ENCODE measurements at regions not wholly inside any gene's neighbourhood (a gene's known extent, or its start where the extent isn't known, plus 50 kb on each side); places are given as distances from the start of the nearest gene placed in this dataset.
A peak's percentile ranks its signal among the peaks of the same experiment; 100 is the strongest.

GRCh38 chr3:83913381-83913780 lies 1045.4 kb upstream of the CADM2 start:
- H3K27ac Mint-ChIP-seq (ENCODE audit: unreplicated experiment) = no peak overlapping the region
- Histone ChIP-seq H3K27ac (ENCODE audit: low read depth, low read length) (no peak overlapping the region), H3K4me3 (ENCODE audit: insufficient read depth, low read depth, low read length) (no peak overlapping the region), H2AFZ (ENCODE audit: low read depth, low read length) (no peak overlapping the region), H3K9ac (ENCODE audit: low read length) (no peak overlapping the region), H3K4me2 (ENCODE audit: low read length) (no peak overlapping the region), H3K4me1 (ENCODE audit: insufficient read depth, low read length) (no peaks in the 10 kb centered on the region), H3K79me2 (ENCODE audit: insufficient read depth, low read length) (no peaks in the 10 kb centered on the region), H4K20me1 (ENCODE audit: insufficient read depth, low read length) (no peaks in the 10 kb centered on the region), H3K36me3 (ENCODE audit: insufficient read depth, low read length) (no peaks in the 10 kb centered on the region), H3K9me3 (ENCODE audit: insufficient read depth, low read depth, low read length) (no peaks in the 10 kb centered on the region), H3K27me3 (ENCODE audit: insufficient read depth, low read length) (no peaks in the 10 kb centered on the region)
- no peak for DNase-seq (ENCODE audit: low read depth)
- no peaks in the 10 kb centered on the region for H3K27me3 Mint-ChIP-seq (ENCODE audit: low read depth, unreplicated experiment)
- no peaks in the 10 kb centered on the region for H3K4me1 Mint-ChIP-seq (ENCODE audit: low read depth, unreplicated experiment)
- no peaks in the 10 kb centered on the region for H3K9me3 Mint-ChIP-seq (ENCODE audit: unreplicated experiment)
- TF ChIP-seq EZH2 (IDR thresholded peaks at IDR 0.05; ENCODE audit: insufficient read depth, low read length) (no peak), CTCF (IDR thresholded peaks at IDR 0.05; ENCODE audit: insufficient read depth, low read depth, low read length) (no peak)
- no peak for FAIRE-seq
- H3K36me3 Mint-ChIP-seq (ENCODE audit: low read depth, unreplicated experiment) = no peaks in the 10 kb centered on the region
- no peak overlapping the region for H3K4me3 Mint-ChIP-seq (ENCODE audit: unreplicated experiment)

- Mint-ChIP-seq H3K27me3 (ENCODE audit: low read depth, unreplicated experiment) (no peaks in the 10 kb centered on the region), H3K36me3 (ENCODE audit: low read depth, unreplicated experiment) (peaks cover 3% of the 10 kb centered on the region), H3K4me1 (ENCODE audit: low read depth, unreplicated experiment) (no peaks in the 10 kb centered on the region), H3K27ac (ENCODE audit: unreplicated experiment) (no peak overlapping the region), H3K4me3 (ENCODE audit: unreplicated experiment) (no peak overlapping the region), H3K9me3 (ENCODE audit: unreplicated experiment) (peaks cover 32% of the 10 kb centered on the region)
- no peak overlapping the region for H3K4me3 ChIP-seq (ENCODE audit: insufficient read depth, low read depth, low read length)
- H3K4me2 ChIP-seq (ENCODE audit: low read length) = no peak overlapping the region
- no peaks in the 10 kb centered on the region for H3K27me3 ChIP-seq (ENCODE audit: insufficient read depth, low read length)
- no peak for FAIRE-seq
- DNase-seq (ENCODE audit: low read depth) = no peak
- H3K79me2 ChIP-seq (ENCODE audit: insufficient read depth, low read length) = no peaks in the 10 kb centered on the region
- H3K4me1 ChIP-seq (ENCODE audit: insufficient read depth, low read length) = no peaks in the 10 kb centered on the region
- no peaks in the 10 kb centered on the region for H3K36me3 ChIP-seq (ENCODE audit: insufficient read depth, low read length)
- TF ChIP-seq CTCF (IDR thresholded peaks at IDR 0.05; ENCODE audit: insufficient read depth, low read depth, low read length) = no peak
- TF ChIP-seq EZH2 (IDR thresholded peaks at IDR 0.05; ENCODE audit: insufficient read depth, low read length) = no peak
- peaks cover 26% of the 10 kb centered on the region for H3K9me3 ChIP-seq (ENCODE audit: insufficient read depth, low read depth, low read length)
- H4K20me1 ChIP-seq (ENCODE audit: insufficient read depth, low read length) = no peaks in the 10 kb centered on the region
- no peak overlapping the region for H3K27ac ChIP-seq (ENCODE audit: low read depth, low read length)
- no peak overlapping the region for H3K9ac ChIP-seq (ENCODE audit: low read length)
- H2AFZ ChIP-seq (ENCODE audit: low read depth, low read length) = no peak overlapping the region
Measured at GRCh38 chr3:83926291-83926690, 1032.5 kb upstream of the CADM2 start.

GRCh38 chr3:83928391-83928790 lies 1030.4 kb upstream of the CADM2 start:
- Histone ChIP-seq H3K9ac (ENCODE audit: low read length) (no peak overlapping the region), H3K79me2 (ENCODE audit: insufficient read depth, low read length) (no peaks in the 10 kb centered on the region), H3K4me1 (ENCODE audit: insufficient read depth, low read length) (no peaks in the 10 kb centered on the region), H4K20me1 (ENCODE audit: insufficient read depth, low read length) (no peaks in the 10 kb centered on the region), H3K4me2 (ENCODE audit: low read length) (no peak overlapping the region), H3K27ac (ENCODE audit: low read depth, low read length) (no peak overlapping the region), H2AFZ (ENCODE audit: low read depth, low read length) (no peak overlapping the region), H3K36me3 (ENCODE audit: insufficient read depth, low read length) (no peaks in the 10 kb centered on the region), H3K4me3 (ENCODE audit: insufficient read depth, low read depth, low read length) (no peak overlapping the region), H3K27me3 (ENCODE audit: insufficient read depth, low read length) (no peaks in the 10 kb centered on the region), H3K9me3 (ENCODE audit: insufficient read depth, low read depth, low read length) (peaks cover 26% of the 10 kb centered on the region)
- Mint-ChIP-seq H3K27ac (ENCODE audit: unreplicated experiment) (no peak overlapping the region), H3K27me3 (ENCODE audit: low read depth, unreplicated experiment) (no peaks in the 10 kb centered on the region), H3K4me3 (ENCODE audit: unreplicated experiment) (no peak overlapping the region), H3K9me3 (ENCODE audit: unreplicated experiment) (peaks cover 35% of the 10 kb centered on the region), H3K4me1 (ENCODE audit: low read depth, unreplicated experiment) (no peaks in the 10 kb centered on the region), H3K36me3 (ENCODE audit: low read depth, unreplicated experiment) (peaks cover 3% of the 10 kb centered on the region)
- DNase-seq (ENCODE audit: low read depth) (no peak), FAIRE-seq (no peak)
- TF ChIP-seq EZH2 (IDR thresholded peaks at IDR 0.05; ENCODE audit: insufficient read depth, low read length) (no peak), CTCF (IDR thresholded peaks at IDR 0.05; ENCODE audit: insufficient read depth, low read depth, low read length) (peak; percentile 20)
